ENCODE measurements at regions not wholly inside any gene's neighbourhood (a gene's known extent, or its start where the extent isn't known, plus 50 kb on each side); places are given as distances from the start of the nearest gene placed in this dataset.

GRCh38 chr14:38973083-38973700 is 129.8 kb downstream of the SEC23A start:
- no peak overlapping the region for H3K4me3 ChIP-seq (ENCODE audit: control insufficient read depth, low read depth, low read length)
- no peak for TF ChIP-seq CTCF (IDR thresholded peaks at IDR 0.05; ENCODE audit: control insufficient read depth, insufficient read depth, low read depth, low read length, missing control alignments)
- DNase-seq (ENCODE audit: low read depth) = no peak

- TF ChIP-seq CTCF (IDR thresholded peaks at IDR 0.05; ENCODE audit: control insufficient read depth, insufficient read depth, low read depth, low read length, missing control alignments) = no peak
- no peak for DNase-seq (ENCODE audit: low read depth)
- no peak overlapping the region for H3K4me3 ChIP-seq (ENCODE audit: control insufficient read depth, low read depth, low read length)
These were observed 130.5 kb downstream of the SEC23A start for GRCh38 chr14:38972511-38972910.

- no peak overlapping the region for H3K4me3 ChIP-seq (ENCODE audit: control insufficient read depth, low read depth, low read length)
- no peak for TF ChIP-seq CTCF (IDR thresholded peaks at IDR 0.05; ENCODE audit: control insufficient read depth, insufficient read depth, low read depth, low read length, missing control alignments)
- no peak for DNase-seq (ENCODE audit: low read depth)
These were observed 131.6 kb downstream of the SEC23A start for GRCh38 chr14:38971258-38971921.

GRCh38 chr14:38964630-38965029 is 138.4 kb downstream of the SEC23A start:
- no peak for TF ChIP-seq CTCF (IDR thresholded peaks at IDR 0.05; ENCODE audit: control insufficient read depth, insufficient read depth, low read depth, low read length, missing control alignments)
- no peak overlapping the region for H3K4me3 ChIP-seq (ENCODE audit: control insufficient read depth, low read depth, low read length)
- DNase-seq (ENCODE audit: low read depth) = peak; percentile 5

- DNase-seq (ENCODE audit: low read depth) = no peak
- TF ChIP-seq CTCF (IDR thresholded peaks at IDR 0.05; ENCODE audit: control insufficient read depth, insufficient read depth, low read depth, low read length, missing control alignments) = no peak
- no peak overlapping the region for H3K4me3 ChIP-seq (ENCODE audit: control insufficient read depth, low read depth, low read length)
These were observed 142.0 kb downstream of the SEC23A start for GRCh38 chr14:38960946-38961531.

- no peak overlapping the region for H3K4me3 ChIP-seq (ENCODE audit: control insufficient read depth, low read depth, low read length)
- DNase-seq (ENCODE audit: low read depth) = no peak
- no peak for TF ChIP-seq CTCF (IDR thresholded peaks at IDR 0.05; ENCODE audit: control insufficient read depth, insufficient read depth, low read depth, low read length, missing control alignments)
These were observed 144.0 kb downstream of the SEC23A start for GRCh38 chr14:38959021-38959420.

Measured in AG09309 (cell line).